Sigmoid colon (tissue), 4 donors: ENCODE measurements at regions not wholly inside any gene's neighbourhood (a gene's known extent, or its start where the extent isn't known, plus 50 kb on each side); places are given as distances from the start of the nearest gene placed in this dataset.

Experiments
- POLR2A ChIP-seq, 2 donors: fragments of 450-650 bp; IDR thresholded peaks; one replicate each; pipeline ENCODE4 v1.6.1; 2016; ENCODE audit warnings: antibody characterized with exemption in 2 of 2, mild to moderate bottlenecking in 2 of 2, moderate library complexity in 2 of 2
- POLR2AphosphoS5 ChIP-seq, 4 donors: sonication (generic); formaldehyde crosslinking; IDR thresholded peaks; one replicate each; pipeline ENCODE4 v1.6.1; 2017; ENCODE audit warnings: antibody characterized with exemption in 4 of 4
- TF ChIP-seq, protein P1 (sequence below), 4 experiments: fragments of 450-650 bp in 3 of 4; fragments of 200-600 bp in 1 of 4; IDR thresholded peaks; one replicate each; pipeline ENCODE4 v1.5.1; 2016 to 2019; ENCODE audit warnings: antibody characterized with exemption in 4 of 4, mild to moderate bottlenecking in 3 of 4, moderate library complexity in 2 of 4

DNA sequence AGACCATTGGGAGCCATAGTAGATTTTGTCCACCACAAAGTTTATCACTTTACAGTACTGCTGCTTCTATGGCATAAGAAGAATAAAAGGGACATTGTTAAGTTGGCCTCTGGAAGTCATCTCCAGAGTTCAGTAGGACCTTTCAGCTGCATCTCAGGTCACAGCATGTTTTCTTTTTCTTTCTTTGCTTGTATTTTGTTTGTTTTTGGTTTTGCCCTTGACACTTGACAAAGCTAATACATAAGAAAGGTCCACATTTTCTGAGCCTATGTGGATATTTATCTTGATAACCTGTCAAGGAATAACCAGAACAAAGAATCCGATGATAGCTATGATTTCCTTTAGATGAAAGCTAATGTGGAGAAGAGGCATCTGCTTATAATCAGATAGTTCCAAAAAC is 101.6 kb upstream of the XIRP2 start:
- TF ChIP-seq, protein P1, sequence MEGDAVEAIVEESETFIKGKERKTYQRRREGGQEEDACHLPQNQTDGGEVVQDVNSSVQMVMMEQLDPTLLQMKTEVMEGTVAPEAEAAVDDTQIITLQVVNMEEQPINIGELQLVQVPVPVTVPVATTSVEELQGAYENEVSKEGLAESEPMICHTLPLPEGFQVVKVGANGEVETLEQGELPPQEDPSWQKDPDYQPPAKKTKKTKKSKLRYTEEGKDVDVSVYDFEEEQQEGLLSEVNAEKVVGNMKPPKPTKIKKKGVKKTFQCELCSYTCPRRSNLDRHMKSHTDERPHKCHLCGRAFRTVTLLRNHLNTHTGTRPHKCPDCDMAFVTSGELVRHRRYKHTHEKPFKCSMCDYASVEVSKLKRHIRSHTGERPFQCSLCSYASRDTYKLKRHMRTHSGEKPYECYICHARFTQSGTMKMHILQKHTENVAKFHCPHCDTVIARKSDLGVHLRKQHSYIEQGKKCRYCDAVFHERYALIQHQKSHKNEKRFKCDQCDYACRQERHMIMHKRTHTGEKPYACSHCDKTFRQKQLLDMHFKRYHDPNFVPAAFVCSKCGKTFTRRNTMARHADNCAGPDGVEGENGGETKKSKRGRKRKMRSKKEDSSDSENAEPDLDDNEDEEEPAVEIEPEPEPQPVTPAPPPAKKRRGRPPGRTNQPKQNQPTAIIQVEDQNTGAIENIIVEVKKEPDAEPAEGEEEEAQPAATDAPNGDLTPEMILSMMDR (IDR thresholded peaks at IDR 0.05) = no peak
- TF ChIP-seq POLR2A (IDR thresholded peaks at IDR 0.05) = no peak
- no peak for TF ChIP-seq POLR2AphosphoS5 (IDR thresholded peaks at IDR 0.05)
